Activated CD4-positive, alpha-beta T cell treated with anti-CD3 and anti-CD28 coated beads for 36 hours (primary cell): ENCODE measurements at regions not wholly inside any gene's neighbourhood (a gene's known extent, or its start where the extent isn't known, plus 50 kb on each side); places are given as distances from the start of the nearest gene placed in this dataset.
A peak's percentile ranks its signal among the peaks of the same experiment; 100 is the strongest.

Experiments
- ATAC-seq: fragments of 200-7000 bp; cut with Tn5 transposase; one replicate; pipeline ENCODE4 v1.10.0; 2021; ENCODE audit warnings: mild to moderate bottlenecking, moderate library complexity
- CTCF ChIA-PET: fragments of 350-600 bp; sonication (Branson Sonifier 250); formaldehyde crosslinking; loops from one replicate; lab custom pipeline; 2021; ENCODE audit warnings: antibody characterized with exemption; lab: Charles Lee
- POLR2A ChIA-PET: fragments of 350-600 bp; sonication (Branson Sonifier 250); formaldehyde crosslinking; loops from one replicate; lab custom pipeline; 2021; ENCODE audit warnings: antibody characterized with exemption, inconsistent platforms; lab: Charles Lee
- DNase-seq: peaks from one replicate; pipeline ENCODE4 v3.0.0-alpha.2; 2020
- H3K27ac Mint-ChIP-seq: one replicate; pipeline ENCODE4 v1.8.0; 2021; ENCODE audit warnings: mixed read lengths
- H3K27me3 Mint-ChIP-seq: one replicate; pipeline ENCODE4 v1.8.0; 2021; ENCODE audit warnings: mixed read lengths
- H3K36me3 Mint-ChIP-seq: one replicate; pipeline ENCODE4 v1.8.0; 2021; ENCODE audit warnings: low read depth, mixed read lengths
- H3K4me1 Mint-ChIP-seq: one replicate; pipeline ENCODE4 v1.8.0; 2021; ENCODE audit warnings: mixed read lengths
- H3K4me3 Mint-ChIP-seq: one replicate; pipeline ENCODE4 v1.8.0; 2021; ENCODE audit warnings: mild to moderate bottlenecking, moderate library complexity, mixed read lengths
- H3K9me3 Mint-ChIP-seq: one replicate; pipeline ENCODE4 v1.8.0; 2021; ENCODE audit warnings: low read depth, mixed read lengths
- intact Hi-C, 2 experiments: fragments of 100-400 bp; cut with DNase I in 1 of 2; cut with micrococcal nuclease in 1 of 2; formaldehyde crosslinking; loops; one replicate each; pipeline versions ENCODE4 v1.14.2 to v1.15.1; 2022 to 2024; cut with DNase I, micrococcal nuclease

DNA sequence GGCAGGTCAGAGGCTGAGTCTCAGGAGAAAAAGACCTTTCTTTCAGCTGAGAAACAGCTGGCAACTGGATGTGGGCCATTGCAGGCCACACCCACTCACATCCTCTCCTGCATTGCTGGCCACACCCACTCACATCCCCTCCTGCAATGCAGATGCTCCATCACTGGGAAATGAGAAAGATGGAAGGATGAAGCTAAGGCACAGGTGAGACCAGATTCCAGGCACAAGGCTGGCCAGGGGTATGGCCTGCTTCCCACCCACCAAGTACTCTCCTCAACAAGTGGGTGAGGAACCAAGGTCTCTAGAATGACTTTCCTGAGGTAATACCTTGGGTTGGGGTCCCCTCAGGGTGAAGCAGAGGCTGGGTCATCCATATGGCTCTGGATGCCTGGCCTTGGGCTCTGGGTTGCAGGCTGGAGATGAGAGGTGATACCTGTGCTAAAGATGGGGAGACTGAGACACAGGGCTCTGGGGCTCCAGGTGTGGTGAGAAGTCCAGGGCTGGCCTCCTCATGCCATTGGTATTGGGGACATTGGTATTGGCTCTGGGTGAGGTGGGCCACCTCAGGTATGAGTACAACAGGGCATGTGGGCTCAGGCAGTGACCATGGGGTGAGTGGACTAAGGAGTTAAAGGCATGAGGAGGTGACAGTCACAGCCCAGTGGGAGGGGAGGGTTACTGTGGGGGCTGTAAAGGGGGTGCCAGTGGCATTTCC is 1726.8 kb downstream of the TP53TG3F start:
- Mint-ChIP-seq H3K27me3 (no peaks in the 10 kb centered on the region), H3K27ac (no peak overlapping the region), H3K9me3 (peaks cover 26% of the 10 kb centered on the region), H3K4me1 (no peaks in the 10 kb centered on the region), H3K36me3 (no peaks in the 10 kb centered on the region), H3K4me3 (no peak overlapping the region)
- no peak for DNase-seq
- ChIA-PET POLR2A (no interaction called here), CTCF (no interaction called here)
- ATAC-seq, result no peak
- intact Hi-C loops, result no loop called here

DNA sequence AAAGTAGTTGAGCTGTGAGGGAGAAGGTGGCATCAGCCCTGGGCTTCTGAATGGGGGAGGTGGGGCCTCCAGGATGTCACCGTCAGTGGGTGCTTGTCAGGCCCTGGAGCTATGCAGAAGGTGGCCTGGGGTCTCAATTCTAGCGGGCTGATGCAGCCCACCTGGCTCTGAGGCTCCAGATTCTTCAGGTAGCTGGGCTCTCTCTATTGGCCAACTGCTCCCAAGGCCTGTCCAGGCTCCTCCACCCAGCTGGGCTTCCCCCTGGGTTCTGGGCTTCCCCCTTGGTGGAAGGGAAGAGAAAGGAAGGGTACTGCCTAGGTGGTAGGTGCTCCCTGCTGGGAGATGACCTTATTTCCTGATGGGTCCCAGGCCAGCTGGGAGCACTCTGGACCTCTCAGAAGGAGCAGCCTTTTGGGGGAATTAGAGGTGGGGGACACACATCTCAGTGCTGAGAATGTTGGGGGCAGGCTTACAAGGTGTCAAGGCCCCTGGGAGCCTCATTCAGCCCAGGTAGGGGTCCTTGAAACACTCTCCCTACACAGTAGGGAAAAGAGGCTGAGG is 1728.3 kb downstream of the TP53TG3F start:
- Mint-ChIP-seq H3K27ac (no peak overlapping the region), H3K9me3 (peaks cover 22% of the 10 kb centered on the region), H3K4me1 (no peaks in the 10 kb centered on the region), H3K36me3 (no peaks in the 10 kb centered on the region), H3K4me3 (no peak overlapping the region), H3K27me3 (no peaks in the 10 kb centered on the region)
- DNase-seq (no peak), ATAC-seq (no peak)
- intact Hi-C loops, result no loop called here
- ChIA-PET POLR2A (no interaction called here), CTCF (no interaction called here)

DNA sequence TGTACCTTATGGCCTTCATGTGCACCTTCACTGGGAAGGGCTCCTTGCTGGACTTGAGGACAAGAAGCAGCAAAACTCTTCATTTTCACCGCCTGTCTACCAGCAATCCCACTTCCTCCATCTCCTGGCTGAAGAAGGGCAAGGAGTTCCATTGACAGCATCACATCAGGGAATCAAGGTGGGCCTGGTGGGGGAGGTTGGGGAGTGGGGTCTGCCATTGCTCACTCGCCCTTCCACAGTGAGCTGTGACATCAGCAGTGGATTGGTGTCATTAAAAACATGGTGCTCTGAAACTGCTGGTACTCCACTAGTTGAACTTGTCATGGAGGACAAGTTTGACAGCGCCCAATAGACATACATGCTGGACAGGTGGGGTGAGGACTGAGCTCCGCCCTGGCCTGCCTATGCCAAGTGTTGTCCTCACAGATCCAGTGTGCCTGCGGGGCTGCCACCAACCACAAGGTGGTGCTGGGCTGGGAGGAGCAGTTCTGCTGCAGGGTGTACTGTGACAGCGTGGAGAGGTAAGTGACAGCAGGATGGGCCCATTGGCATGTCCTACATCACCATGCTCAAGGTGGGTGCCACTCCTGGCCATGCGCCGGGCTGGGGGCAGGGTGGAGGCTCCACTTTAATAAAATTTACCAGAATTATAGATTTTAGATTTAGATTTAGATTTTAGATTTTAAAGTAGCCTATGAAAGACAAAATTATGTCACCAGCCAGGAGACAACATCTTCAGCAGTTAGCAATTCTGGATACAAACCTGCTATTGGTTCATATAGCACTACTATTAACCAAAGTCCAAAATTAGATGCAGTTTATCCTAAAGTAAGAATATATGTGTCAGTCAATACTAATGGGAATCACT is 1729.1 kb downstream of the TP53TG3F start:
- intact Hi-C loops, result no loop called here
- DNase-seq, result peak; percentile 21

DNA sequence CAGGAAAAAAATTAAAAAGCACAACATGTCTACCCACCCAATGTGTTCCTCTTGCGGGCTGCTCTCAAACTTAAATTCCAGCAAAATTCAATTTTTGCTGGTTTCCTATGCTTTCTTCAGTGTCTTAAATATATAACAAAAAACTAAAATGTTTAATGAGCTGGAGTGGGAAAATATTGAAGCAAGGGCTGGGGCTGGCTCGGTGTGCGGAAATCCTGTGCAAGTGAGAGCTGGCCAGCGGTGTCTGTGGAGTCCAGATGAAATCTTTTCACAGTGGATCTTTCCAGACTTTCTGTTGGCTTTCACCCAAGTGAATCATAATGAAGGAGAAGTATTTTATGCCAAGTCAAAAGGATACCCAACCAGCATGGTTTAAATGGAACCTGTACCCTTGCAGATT is 1733.6 kb downstream of the TP53TG3F start:
- peaks cover 21% of the 10 kb centered on the region for H3K9me3 Mint-ChIP-seq
- H3K27ac Mint-ChIP-seq, result no peak overlapping the region
- no peaks in the 10 kb centered on the region for H3K27me3 Mint-ChIP-seq
- ATAC-seq (no peak), DNase-seq (no peak)
- H3K4me1 Mint-ChIP-seq, result no peaks in the 10 kb centered on the region
- ChIA-PET CTCF (no interaction called here), POLR2A (no interaction called here)
- H3K4me3 Mint-ChIP-seq, result no peak overlapping the region
- no peaks in the 10 kb centered on the region for H3K36me3 Mint-ChIP-seq
- intact Hi-C loops, result loop anchor here in 1 of 2 experiments (5.0 kb wide), 1 partner anchor 51 kb away; no protein-coding TSS in a partner anchor

More for the DNA sequence above, 1729.1 kb downstream of the TP53TG3F start:
- Mint-ChIP-seq H3K4me3 (no peak overlapping the region), H3K27ac (no peak overlapping the region), H3K4me1 (no peaks in the 10 kb centered on the region), H3K27me3 (no peaks in the 10 kb centered on the region), H3K9me3 (peaks cover 17% of the 10 kb centered on the region), H3K36me3 (no peaks in the 10 kb centered on the region)
- ChIA-PET CTCF (no interaction called here), POLR2A (no interaction called here)
- ATAC-seq, result no peak

DNA sequence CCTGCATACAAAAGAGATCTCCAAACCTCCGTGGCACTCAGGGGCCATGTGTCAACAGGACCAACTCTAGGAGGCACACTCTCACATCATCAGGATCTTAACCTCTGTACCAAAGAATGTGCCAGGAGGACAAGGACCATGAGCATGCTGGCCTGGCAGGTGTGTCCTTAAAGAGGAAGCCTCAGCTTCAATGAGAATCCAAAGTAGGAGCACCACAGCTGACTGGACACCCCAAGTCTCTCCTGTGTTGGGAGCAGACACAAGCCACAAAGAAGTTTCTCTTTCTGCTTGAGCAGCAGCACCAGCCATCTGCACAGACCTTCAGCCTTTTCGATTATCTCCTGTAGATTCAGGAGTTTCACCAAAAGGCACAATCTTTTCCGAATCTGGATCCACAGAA is 1734.5 kb downstream of the TP53TG3F start:
- H3K4me3 Mint-ChIP-seq, result no peak overlapping the region
- no peaks in the 10 kb centered on the region for H3K4me1 Mint-ChIP-seq
- POLR2A ChIA-PET, result no interaction called here
- intact Hi-C loops, result loop anchor here in 1 of 2 experiments (5.0 kb wide), 1 partner anchor 52 kb away; no protein-coding TSS in a partner anchor
- peaks cover 22% of the 10 kb centered on the region for H3K9me3 Mint-ChIP-seq
- H3K27me3 Mint-ChIP-seq, result no peaks in the 10 kb centered on the region
- DNase-seq (no peak), ATAC-seq (no peak)
- CTCF ChIA-PET, result no interaction called here
- no peak overlapping the region for H3K27ac Mint-ChIP-seq
- H3K36me3 Mint-ChIP-seq, result no peaks in the 10 kb centered on the region

DNA sequence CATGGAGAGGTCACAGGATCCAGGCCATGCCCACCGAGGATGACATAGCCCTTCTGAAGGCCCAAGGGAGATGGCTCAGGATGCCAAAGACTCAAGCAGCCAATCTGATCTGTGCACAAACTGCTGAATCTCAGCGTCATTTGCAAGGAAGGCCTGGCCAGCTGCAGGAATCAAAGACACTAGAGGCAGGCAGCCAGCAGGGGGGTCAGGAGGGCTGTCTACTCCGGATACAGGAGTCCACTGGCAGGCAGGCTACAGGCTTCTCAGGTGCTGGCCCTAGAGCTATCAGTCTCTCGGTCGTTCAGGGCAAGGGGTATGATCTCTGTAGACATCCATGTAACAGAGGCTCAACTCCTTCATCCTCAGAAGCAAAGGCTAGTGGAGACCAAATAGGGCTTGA is 1735.3 kb downstream of the TP53TG3F start:
- CTCF ChIA-PET, result no interaction called here
- POLR2A ChIA-PET, result no interaction called here
- Mint-ChIP-seq H3K4me3 (no peak overlapping the region), H3K27ac (no peak overlapping the region), H3K4me1 (no peaks in the 10 kb centered on the region), H3K9me3 (peaks cover 24% of the 10 kb centered on the region), H3K36me3 (no peaks in the 10 kb centered on the region), H3K27me3 (no peaks in the 10 kb centered on the region)
- ATAC-seq (no peak), DNase-seq (no peak)
- intact Hi-C loops, result loop anchor here in 1 of 2 experiments (5.0 kb wide), 1 partner anchor 52 kb away; no protein-coding TSS in a partner anchor

DNA sequence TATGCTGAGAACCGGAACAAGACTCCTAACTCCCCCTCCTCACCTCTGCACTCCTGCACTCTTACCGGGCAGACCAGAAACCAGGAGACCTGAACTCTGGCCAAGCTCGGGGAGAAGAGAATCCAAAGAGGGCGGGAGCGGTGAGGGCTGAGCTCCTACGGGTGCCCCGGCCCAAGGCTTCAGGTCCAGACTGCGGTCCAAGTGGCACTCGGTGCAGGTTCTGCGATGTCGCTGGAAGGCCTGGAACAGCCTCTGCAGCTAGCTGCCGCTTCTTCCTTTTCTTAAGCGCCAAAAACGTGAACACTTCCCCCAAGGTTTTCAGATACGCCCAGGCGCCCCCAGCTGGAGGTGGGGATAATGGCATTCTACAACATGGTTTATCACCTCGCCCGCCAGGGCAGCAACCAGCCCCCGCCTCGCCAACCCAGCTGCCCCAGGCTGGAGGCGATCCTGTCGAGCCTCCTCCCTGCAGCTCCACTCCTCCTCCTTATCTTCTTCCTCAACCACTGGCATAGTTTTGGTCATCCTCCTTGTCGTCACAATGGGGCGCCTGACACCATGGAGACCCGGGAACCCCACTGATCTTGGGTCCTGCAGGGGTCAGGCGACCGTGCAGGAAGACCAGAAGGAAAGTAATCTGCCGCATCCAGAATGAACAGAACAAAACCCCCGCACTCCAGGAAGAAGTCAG is 1735.9 kb downstream of the TP53TG3F start:
- intact Hi-C loops, result no loop called here
- Mint-ChIP-seq H3K9me3 (peaks cover 27% of the 10 kb centered on the region), H3K27me3 (no peaks in the 10 kb centered on the region), H3K36me3 (no peaks in the 10 kb centered on the region), H3K4me1 (no peaks in the 10 kb centered on the region), H3K27ac (no peak overlapping the region), H3K4me3 (no peak overlapping the region)
- ChIA-PET POLR2A (no interaction called here), CTCF (no interaction called here)
- no peak for DNase-seq
- ATAC-seq, result no peak

DNA sequence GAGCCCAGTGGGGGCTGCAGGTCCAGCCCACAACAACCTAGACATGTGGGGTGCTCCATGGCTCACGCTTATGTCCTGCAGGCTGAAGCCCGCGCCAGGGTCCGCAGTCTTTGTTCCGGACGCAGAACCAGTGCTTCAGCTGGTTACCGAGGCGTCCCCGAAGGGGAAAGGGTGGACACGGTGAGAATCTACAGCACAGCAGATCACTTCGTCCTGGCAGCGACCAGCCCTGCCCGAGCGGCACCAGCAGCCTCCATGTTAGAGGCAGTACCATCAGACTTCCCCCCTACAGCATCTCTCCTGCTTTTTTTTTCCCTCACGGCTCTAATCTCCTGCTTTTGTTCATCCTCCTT is 1736.4 kb downstream of the TP53TG3F start:
- POLR2A ChIA-PET, result no interaction called here
- CTCF ChIA-PET, result no interaction called here
- Mint-ChIP-seq H3K27me3 (no peaks in the 10 kb centered on the region), H3K9me3 (peaks cover 27% of the 10 kb centered on the region), H3K27ac (no peak overlapping the region), H3K4me1 (no peaks in the 10 kb centered on the region), H3K36me3 (no peaks in the 10 kb centered on the region), H3K4me3 (no peak overlapping the region)
- no peak for DNase-seq
- intact Hi-C loops, result no loop called here
- no peak for ATAC-seq

DNA sequence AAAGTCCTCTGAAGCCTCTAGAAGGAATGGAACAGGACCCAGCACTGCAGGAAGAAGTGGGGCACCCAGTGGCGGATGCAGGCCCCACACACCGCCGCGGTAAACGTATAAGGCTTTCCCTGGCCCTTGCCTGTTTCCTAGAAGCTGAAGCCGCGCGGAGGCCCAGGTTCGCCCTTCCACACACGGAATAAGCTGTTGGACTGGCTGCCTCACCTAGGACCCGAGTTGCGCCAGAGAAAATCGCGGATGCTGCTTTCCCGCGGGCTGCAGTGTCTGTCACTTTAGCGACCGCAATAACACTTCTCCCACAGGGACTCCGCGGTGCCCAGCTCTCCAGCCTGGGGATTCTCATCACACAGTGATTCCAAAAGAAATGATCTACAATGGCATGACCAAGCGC is 1736.9 kb downstream of the TP53TG3F start:
- Mint-ChIP-seq H3K4me3 (no peak overlapping the region), H3K9me3 (peaks cover 27% of the 10 kb centered on the region), H3K27ac (no peak overlapping the region), H3K4me1 (no peaks in the 10 kb centered on the region), H3K36me3 (no peaks in the 10 kb centered on the region), H3K27me3 (no peaks in the 10 kb centered on the region)
- intact Hi-C loops, result no loop called here
- DNase-seq (no peak), ATAC-seq (no peak)
- ChIA-PET POLR2A (no interaction called here), CTCF (no interaction called here)

DNA sequence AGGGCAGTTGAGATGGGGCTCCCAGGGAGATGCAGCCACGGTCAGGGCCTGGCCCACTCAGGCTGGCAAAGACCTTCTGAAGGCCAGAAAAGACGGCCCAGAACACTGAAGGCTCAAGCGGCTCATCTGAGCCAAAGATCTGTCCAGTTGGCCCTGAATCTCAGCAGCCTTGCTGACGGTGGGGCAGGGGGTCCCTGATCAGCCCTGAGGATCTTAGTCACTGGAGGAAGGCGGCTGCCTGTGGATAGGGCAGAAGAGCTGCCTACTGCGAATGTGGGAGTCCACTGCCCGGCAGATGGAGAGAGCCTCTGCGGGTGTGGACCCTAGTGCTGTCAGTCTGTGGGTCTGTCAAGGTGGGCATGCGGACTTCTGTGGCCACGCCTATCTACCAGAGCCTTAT is 1738.2 kb downstream of the TP53TG3F start:
- Mint-ChIP-seq H3K27ac (no peak overlapping the region), H3K4me1 (no peaks in the 10 kb centered on the region), H3K27me3 (no peaks in the 10 kb centered on the region), H3K9me3 (peaks cover 31% of the 10 kb centered on the region), H3K4me3 (no peak overlapping the region), H3K36me3 (no peaks in the 10 kb centered on the region)
- ATAC-seq, result no peak
- intact Hi-C loops, result no loop called here
- no peak for DNase-seq
- POLR2A ChIA-PET, result no interaction called here
- CTCF ChIA-PET, result no interaction called here
